ENCODE measurements at regions not wholly inside any gene's neighbourhood (a gene's known extent, or its start where the extent isn't known, plus 50 kb on each side); places are given as distances from the start of the nearest gene placed in this dataset.

DNA sequence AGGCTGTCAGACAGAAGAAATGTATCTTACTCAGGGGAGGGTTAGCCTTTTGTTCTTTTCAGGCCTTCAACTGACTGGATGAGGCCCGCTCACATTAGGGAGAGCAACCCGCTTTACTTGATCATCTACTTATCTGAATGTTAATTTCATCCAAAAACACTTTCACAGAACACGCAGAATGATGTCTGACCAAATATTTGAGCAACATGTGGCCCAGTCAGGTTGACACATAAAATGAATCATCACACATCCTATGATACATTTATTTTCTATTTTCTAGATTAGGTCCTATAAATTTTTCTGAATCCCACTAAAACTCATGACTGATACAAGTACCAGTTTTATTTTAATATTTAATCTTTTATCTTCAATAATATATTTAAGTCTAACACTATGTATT is 260.3 kb downstream of the IL15 start:
- Histone ChIP-seq H3K4me3 (ENCODE audit: low read length in 3 of 3) (no peak overlapping the region), H3K4me1 (ENCODE audit: control insufficient read depth in 2 of 3, insufficient read depth in 2 of 3, low read depth in 1 of 3, low read length in 3 of 3) (no peaks in the 10 kb centered on the region), H3K9me3 (ENCODE audit: control insufficient read depth in 2 of 3, insufficient read depth in 1 of 3, low read length in 3 of 3) (no peaks in the 10 kb centered on the region), H3K9ac (ENCODE audit: low read length in 3 of 3) (no peak overlapping the region), H3K27me3 (ENCODE audit: control insufficient read depth, insufficient read depth, low read length) (no peaks in the 10 kb centered on the region), H3K36me3 (ENCODE audit: control insufficient read depth in 2 of 3, insufficient read depth in 3 of 3, low read length in 3 of 3) (no peaks in the 10 kb centered on the region), H3K27ac (ENCODE audit: low read depth in 2 of 2, low read length in 2 of 2) (no peak overlapping the region)
- DNase-seq (no peak), FAIRE-seq (no peak)
- TF ChIP-seq, protein P1, sequence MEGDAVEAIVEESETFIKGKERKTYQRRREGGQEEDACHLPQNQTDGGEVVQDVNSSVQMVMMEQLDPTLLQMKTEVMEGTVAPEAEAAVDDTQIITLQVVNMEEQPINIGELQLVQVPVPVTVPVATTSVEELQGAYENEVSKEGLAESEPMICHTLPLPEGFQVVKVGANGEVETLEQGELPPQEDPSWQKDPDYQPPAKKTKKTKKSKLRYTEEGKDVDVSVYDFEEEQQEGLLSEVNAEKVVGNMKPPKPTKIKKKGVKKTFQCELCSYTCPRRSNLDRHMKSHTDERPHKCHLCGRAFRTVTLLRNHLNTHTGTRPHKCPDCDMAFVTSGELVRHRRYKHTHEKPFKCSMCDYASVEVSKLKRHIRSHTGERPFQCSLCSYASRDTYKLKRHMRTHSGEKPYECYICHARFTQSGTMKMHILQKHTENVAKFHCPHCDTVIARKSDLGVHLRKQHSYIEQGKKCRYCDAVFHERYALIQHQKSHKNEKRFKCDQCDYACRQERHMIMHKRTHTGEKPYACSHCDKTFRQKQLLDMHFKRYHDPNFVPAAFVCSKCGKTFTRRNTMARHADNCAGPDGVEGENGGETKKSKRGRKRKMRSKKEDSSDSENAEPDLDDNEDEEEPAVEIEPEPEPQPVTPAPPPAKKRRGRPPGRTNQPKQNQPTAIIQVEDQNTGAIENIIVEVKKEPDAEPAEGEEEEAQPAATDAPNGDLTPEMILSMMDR (IDR thresholded peaks at IDR 0.05; ENCODE audit: borderline replicate concordance, extremely low read depth, insufficient read depth) = no peak
- intact Hi-C loops (cut with DNase I) = no loop called here

DNA sequence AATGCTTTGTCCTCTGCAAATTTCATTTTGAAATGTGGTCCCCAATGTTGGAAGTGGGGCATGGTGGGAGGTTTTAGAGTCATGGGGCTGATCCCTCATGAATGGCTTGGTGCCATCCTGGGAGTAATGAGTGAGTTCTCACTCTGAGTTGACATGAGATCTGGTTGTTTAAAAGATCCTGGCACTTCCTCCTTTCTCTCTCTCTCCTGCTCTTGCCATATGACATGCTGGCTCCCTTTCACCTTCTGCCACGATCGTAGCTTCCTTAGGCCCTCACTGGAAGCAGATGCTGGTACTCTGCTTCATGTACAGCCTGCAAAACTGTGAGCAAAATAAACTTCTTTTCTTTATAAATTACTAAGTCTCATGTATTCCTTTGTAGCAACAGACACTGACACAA is 262.0 kb downstream of the IL15 start:
- Histone ChIP-seq H3K9ac (ENCODE audit: low read length in 3 of 3) (no peak overlapping the region), H3K27me3 (ENCODE audit: control insufficient read depth, insufficient read depth, low read length) (no peaks in the 10 kb centered on the region), H3K36me3 (ENCODE audit: control insufficient read depth in 2 of 3, insufficient read depth in 3 of 3, low read length in 3 of 3) (no peaks in the 10 kb centered on the region), H3K27ac (ENCODE audit: low read depth in 2 of 2, low read length in 2 of 2) (no peak overlapping the region), H3K4me1 (ENCODE audit: control insufficient read depth in 2 of 3, insufficient read depth in 2 of 3, low read depth in 1 of 3, low read length in 3 of 3) (no peaks in the 10 kb centered on the region), H3K9me3 (ENCODE audit: control insufficient read depth in 2 of 3, insufficient read depth in 1 of 3, low read length in 3 of 3) (no peaks in the 10 kb centered on the region), H3K4me3 (ENCODE audit: low read length in 3 of 3) (no peak overlapping the region)
- TF ChIP-seq, protein P1 (IDR thresholded peaks at IDR 0.05; ENCODE audit: borderline replicate concordance, extremely low read depth, insufficient read depth) = no peak
- DNase-seq (no peak), FAIRE-seq (no peak)
- intact Hi-C loops (cut with DNase I) = no loop called here

DNA sequence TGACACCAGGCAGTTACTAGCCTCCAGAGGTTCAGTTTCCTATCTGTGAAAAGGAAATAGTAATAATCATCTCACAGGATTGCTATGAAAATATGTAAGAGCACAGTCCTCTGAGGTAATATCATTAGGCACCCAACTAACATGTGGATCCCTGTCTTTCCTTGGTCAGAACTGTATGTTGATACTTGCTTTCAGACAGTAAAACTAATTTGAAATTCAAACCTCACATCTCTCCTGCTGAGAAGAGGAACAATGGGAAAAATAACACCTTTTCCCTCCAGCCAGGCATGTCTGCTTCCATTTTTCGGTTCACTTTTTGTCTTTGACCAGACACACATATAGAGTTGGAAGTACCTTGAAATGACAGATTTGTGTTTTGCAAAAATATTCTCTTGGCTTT is 262.7 kb downstream of the IL15 start:
- FAIRE-seq (no peak), DNase-seq (no peak)
- Histone ChIP-seq H3K9ac (ENCODE audit: low read length in 3 of 3) (no peak overlapping the region), H3K27me3 (ENCODE audit: control insufficient read depth, insufficient read depth, low read length) (no peaks in the 10 kb centered on the region), H3K4me1 (ENCODE audit: control insufficient read depth in 2 of 3, insufficient read depth in 2 of 3, low read depth in 1 of 3, low read length in 3 of 3) (no peaks in the 10 kb centered on the region), H3K27ac (ENCODE audit: low read depth in 2 of 2, low read length in 2 of 2) (no peak overlapping the region), H3K9me3 (ENCODE audit: control insufficient read depth in 2 of 3, insufficient read depth in 1 of 3, low read length in 3 of 3) (no peaks in the 10 kb centered on the region), H3K4me3 (ENCODE audit: low read length in 3 of 3) (no peak overlapping the region), H3K36me3 (ENCODE audit: control insufficient read depth in 2 of 3, insufficient read depth in 3 of 3, low read length in 3 of 3) (no peaks in the 10 kb centered on the region)
- TF ChIP-seq, protein P1 (IDR thresholded peaks at IDR 0.05; ENCODE audit: borderline replicate concordance, extremely low read depth, insufficient read depth) = no peak
- intact Hi-C loops (cut with DNase I) = no loop called here

DNA sequence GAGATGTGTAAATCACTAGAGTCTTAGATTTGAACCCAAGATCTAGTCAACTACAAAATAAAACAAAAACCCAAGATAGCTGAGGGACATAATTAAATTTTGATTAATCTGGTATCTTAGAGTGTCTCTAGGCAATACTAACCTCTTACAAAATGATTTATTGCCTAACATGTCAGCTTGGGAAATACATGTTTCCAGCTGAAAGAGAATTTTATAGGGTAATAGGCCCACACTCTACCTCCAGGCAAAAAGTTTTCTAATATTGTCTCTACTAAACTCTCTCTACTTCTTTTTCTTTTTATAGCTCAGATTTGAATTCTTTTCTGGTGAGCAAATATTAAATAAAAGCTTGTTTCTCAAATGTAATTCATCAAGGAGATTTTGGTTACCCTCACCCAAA is 263.2 kb downstream of the IL15 start:
- FAIRE-seq = no peak
- TF ChIP-seq, protein P1 (IDR thresholded peaks at IDR 0.05; ENCODE audit: borderline replicate concordance, extremely low read depth, insufficient read depth) = no peak
- Histone ChIP-seq H3K4me3 (ENCODE audit: low read length in 3 of 3) (no peak overlapping the region), H3K4me1 (ENCODE audit: control insufficient read depth in 2 of 3, insufficient read depth in 2 of 3, low read depth in 1 of 3, low read length in 3 of 3) (no peaks in the 10 kb centered on the region), H3K9ac (ENCODE audit: low read length in 3 of 3) (no peak overlapping the region), H3K9me3 (ENCODE audit: control insufficient read depth in 2 of 3, insufficient read depth in 1 of 3, low read length in 3 of 3) (no peaks in the 10 kb centered on the region), H3K27ac (ENCODE audit: low read depth in 2 of 2, low read length in 2 of 2) (no peak overlapping the region), H3K27me3 (ENCODE audit: control insufficient read depth, insufficient read depth, low read length) (no peaks in the 10 kb centered on the region), H3K36me3 (ENCODE audit: control insufficient read depth in 2 of 3, insufficient read depth in 3 of 3, low read length in 3 of 3) (no peaks in the 10 kb centered on the region)
- intact Hi-C loops (cut with DNase I) = no loop called here
- no peak for DNase-seq

All from kidney (tissue), 13 donors.